ENCODE measurements at regions not wholly inside any gene's neighbourhood (a gene's known extent, or its start where the extent isn't known, plus 50 kb on each side); places are given as distances from the start of the nearest gene placed in this dataset.

DNA sequence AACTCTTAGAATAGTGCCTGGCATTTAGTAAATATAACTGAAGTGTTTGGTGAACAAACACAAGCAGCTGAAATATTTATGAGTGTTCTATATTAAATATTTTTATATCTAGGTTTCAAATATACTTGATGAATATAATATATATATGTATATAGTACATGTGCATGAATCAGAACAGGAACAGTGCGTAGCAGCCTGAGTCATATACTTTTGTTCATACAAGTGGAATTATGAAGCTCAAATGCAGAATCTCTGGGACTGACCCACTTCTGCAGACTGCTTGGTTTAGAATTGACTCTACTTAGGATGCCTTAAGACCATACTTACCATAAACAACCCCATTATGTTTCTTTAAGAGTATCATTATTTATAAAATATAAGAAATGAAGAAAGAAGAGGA, 997.8 kb upstream of the RAG2 start:
- H3K4me2 ChIP-seq (ENCODE audit: low read length) = no peak overlapping the region
- H3K4me3 ChIP-seq (ENCODE audit: low read length) = no peak overlapping the region
- no peak overlapping the region for H3K9ac ChIP-seq (ENCODE audit: low read length)
- no peaks in the 10 kb centered on the region for H3F3A ChIP-seq (ENCODE audit: insufficient read depth, low read length, poor library complexity, severe bottlenecking)
- H2AFZ ChIP-seq (ENCODE audit: low read depth, low read length) = no peak overlapping the region
- no peaks in the 10 kb centered on the region for H3K27me3 ChIP-seq (ENCODE audit: insufficient read depth, low read depth, low read length)
- H4K20me1 ChIP-seq (ENCODE audit: insufficient read depth) = no peaks in the 10 kb centered on the region
- no peaks in the 10 kb centered on the region for H3K9me3 ChIP-seq (ENCODE audit: low read length)
- H3K36me3 ChIP-seq (ENCODE audit: insufficient read depth, low read length) = no peaks in the 10 kb centered on the region
- no peaks in the 10 kb centered on the region for H3K9me2 ChIP-seq (ENCODE audit: insufficient read depth, low read length)
- TF ChIP-seq MXI1 (conservative IDR thresholded peaks at IDR 0.05; ENCODE audit: poor library complexity, severe bottlenecking) = no peak
- H3K27ac ChIP-seq (ENCODE audit: low read length) = no peak overlapping the region
- H3K79me2 ChIP-seq (replicated peaks; ENCODE audit: insufficient read depth, low read length) = no peaks in the 10 kb centered on the region

DNA sequence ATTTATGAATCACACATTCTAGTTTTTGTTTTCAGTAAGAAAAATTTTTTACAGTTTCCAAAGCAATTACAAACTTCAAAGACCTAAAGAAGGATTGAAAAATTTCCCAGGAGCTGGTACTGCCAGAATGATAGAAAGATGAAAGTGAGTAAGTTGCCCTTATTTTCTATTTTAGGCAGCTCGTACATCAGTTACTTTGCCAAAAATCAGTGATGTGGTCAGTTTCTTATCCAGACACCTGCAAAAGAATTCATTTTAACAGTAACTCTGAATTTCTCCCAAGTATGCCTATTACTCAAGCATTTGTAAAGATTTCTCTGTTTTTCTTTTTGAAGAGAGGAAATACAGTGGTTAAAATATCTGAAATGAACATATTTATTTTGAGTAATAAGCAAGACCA, 976.3 kb upstream of the RAG2 start:
- Histone ChIP-seq H3K27me3 (ENCODE audit: insufficient read depth, low read depth, low read length) (no peaks in the 10 kb centered on the region), H4K20me1 (ENCODE audit: insufficient read depth) (no peaks in the 10 kb centered on the region), H3K27ac (ENCODE audit: low read length) (no peak overlapping the region), H3F3A (ENCODE audit: insufficient read depth, low read length, poor library complexity, severe bottlenecking) (no peaks in the 10 kb centered on the region), H3K9ac (ENCODE audit: low read length) (no peak overlapping the region), H3K9me2 (ENCODE audit: insufficient read depth, low read length) (no peaks in the 10 kb centered on the region), H3K4me3 (ENCODE audit: low read length) (no peak overlapping the region), H3K79me2 (replicated peaks; ENCODE audit: insufficient read depth, low read length) (no peaks in the 10 kb centered on the region), H3K36me3 (ENCODE audit: insufficient read depth, low read length) (no peaks in the 10 kb centered on the region), H2AFZ (ENCODE audit: low read depth, low read length) (no peak overlapping the region), H3K4me2 (ENCODE audit: low read length) (no peak overlapping the region), H3K9me3 (ENCODE audit: low read length) (no peaks in the 10 kb centered on the region)
- no peak for TF ChIP-seq MXI1 (conservative IDR thresholded peaks at IDR 0.05; ENCODE audit: poor library complexity, severe bottlenecking)
- no peak for TF ChIP-seq SMC3 (conservative IDR thresholded peaks at IDR 0.05; ENCODE audit: poor library complexity)
- TF ChIP-seq POLR2AphosphoS5 (IDR thresholded peaks at IDR 0.05) = no peak
- no peak for TF ChIP-seq RAD21 (conservative IDR thresholded peaks at IDR 0.05)
- no peak for TF ChIP-seq TAF1 (IDR thresholded peaks at IDR 0.05; ENCODE audit: low read depth)
- TF ChIP-seq, protein P1, sequence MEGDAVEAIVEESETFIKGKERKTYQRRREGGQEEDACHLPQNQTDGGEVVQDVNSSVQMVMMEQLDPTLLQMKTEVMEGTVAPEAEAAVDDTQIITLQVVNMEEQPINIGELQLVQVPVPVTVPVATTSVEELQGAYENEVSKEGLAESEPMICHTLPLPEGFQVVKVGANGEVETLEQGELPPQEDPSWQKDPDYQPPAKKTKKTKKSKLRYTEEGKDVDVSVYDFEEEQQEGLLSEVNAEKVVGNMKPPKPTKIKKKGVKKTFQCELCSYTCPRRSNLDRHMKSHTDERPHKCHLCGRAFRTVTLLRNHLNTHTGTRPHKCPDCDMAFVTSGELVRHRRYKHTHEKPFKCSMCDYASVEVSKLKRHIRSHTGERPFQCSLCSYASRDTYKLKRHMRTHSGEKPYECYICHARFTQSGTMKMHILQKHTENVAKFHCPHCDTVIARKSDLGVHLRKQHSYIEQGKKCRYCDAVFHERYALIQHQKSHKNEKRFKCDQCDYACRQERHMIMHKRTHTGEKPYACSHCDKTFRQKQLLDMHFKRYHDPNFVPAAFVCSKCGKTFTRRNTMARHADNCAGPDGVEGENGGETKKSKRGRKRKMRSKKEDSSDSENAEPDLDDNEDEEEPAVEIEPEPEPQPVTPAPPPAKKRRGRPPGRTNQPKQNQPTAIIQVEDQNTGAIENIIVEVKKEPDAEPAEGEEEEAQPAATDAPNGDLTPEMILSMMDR (IDR thresholded peaks at IDR 0.05; ENCODE audit: poor library complexity, severe bottlenecking) = no peak
- no peak for TF ChIP-seq EZH2 (IDR thresholded peaks at IDR 0.05; ENCODE audit: borderline replicate concordance, insufficient read depth, low read length, poor library complexity, severe bottlenecking)
- no peak for TF ChIP-seq EP300 (conservative IDR thresholded peaks at IDR 0.05; ENCODE audit: poor library complexity, severe bottlenecking)
- TF ChIP-seq, protein P2, sequence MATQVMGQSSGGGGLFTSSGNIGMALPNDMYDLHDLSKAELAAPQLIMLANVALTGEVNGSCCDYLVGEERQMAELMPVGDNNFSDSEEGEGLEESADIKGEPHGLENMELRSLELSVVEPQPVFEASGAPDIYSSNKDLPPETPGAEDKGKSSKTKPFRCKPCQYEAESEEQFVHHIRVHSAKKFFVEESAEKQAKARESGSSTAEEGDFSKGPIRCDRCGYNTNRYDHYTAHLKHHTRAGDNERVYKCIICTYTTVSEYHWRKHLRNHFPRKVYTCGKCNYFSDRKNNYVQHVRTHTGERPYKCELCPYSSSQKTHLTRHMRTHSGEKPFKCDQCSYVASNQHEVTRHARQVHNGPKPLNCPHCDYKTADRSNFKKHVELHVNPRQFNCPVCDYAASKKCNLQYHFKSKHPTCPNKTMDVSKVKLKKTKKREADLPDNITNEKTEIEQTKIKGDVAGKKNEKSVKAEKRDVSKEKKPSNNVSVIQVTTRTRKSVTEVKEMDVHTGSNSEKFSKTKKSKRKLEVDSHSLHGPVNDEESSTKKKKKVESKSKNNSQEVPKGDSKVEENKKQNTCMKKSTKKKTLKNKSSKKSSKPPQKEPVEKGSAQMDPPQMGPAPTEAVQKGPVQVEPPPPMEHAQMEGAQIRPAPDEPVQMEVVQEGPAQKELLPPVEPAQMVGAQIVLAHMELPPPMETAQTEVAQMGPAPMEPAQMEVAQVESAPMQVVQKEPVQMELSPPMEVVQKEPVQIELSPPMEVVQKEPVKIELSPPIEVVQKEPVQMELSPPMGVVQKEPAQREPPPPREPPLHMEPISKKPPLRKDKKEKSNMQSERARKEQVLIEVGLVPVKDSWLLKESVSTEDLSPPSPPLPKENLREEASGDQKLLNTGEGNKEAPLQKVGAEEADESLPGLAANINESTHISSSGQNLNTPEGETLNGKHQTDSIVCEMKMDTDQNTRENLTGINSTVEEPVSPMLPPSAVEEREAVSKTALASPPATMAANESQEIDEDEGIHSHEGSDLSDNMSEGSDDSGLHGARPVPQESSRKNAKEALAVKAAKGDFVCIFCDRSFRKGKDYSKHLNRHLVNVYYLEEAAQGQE (IDR thresholded peaks at IDR 0.05; ENCODE audit: borderline replicate concordance) = no peak
